ENCODE measurements at regions not wholly inside any gene's neighbourhood (a gene's known extent, or its start where the extent isn't known, plus 50 kb on each side); places are given as distances from the start of the nearest gene placed in this dataset.

DNA sequence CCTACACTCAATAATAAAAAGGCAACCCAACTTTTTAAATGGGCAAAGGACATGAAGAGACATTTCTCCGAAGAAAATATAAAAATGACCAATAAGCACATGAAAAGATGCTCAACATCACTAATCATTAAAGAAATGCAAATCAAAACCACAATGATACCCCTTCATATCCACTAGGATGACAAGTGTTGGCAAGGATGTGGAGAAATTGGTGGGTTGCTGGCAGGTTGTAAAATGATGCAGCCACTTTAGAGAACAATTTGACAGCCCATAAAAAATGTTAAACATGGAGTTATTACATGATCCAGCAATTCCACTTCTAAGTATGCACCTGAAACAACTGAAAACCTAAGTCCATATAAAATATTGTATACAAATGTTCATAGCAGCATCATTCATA lies 73.2 kb upstream of the LMO2 start:
- in situ Hi-C loops (cut with MboI) (no loop called here), intact Hi-C loops (cut with micrococcal nuclease; ENCODE audit: unreplicated experiment) (no loop called here)
- Histone ChIP-seq H3K79me2 (ENCODE audit: control insufficient read depth, insufficient read depth, low read length) (no peaks in the 10 kb centered on the region), H3K4me2 (ENCODE audit: control insufficient read depth, insufficient read depth) (no peak overlapping the region), H3K4me3 (no peak overlapping the region), H3K36me3 (ENCODE audit: control insufficient read depth in 2 of 2, insufficient read depth in 2 of 2, low read length in 1 of 2) (no peaks in the 10 kb centered on the region), H3K9me3 (replicated peaks; ENCODE audit: control insufficient read depth, insufficient read depth, low read length) (no peaks in the 10 kb centered on the region; the same call in 2 of the 3 replicates), H3K27me3 (replicated peaks in 1 of 2; ENCODE audit: control insufficient read depth in 2 of 2, insufficient read depth in 2 of 2, low read length in 1 of 2) (no peaks in the 10 kb centered on the region), H3K27ac (ENCODE audit: control insufficient read depth, insufficient read depth) (no peak overlapping the region), H2AFZ (ENCODE audit: control insufficient read depth, low read depth, low read length) (no peak overlapping the region), H3K4me1 (ENCODE audit: control insufficient read depth, insufficient read depth, low read length) (no peaks in the 10 kb centered on the region), H4K20me1 (ENCODE audit: control insufficient read depth, insufficient read depth) (no peaks in the 10 kb centered on the region), H3K9ac (ENCODE audit: control insufficient read depth, insufficient read depth, low read length) (no peak overlapping the region)
- DNase-seq (ENCODE audit: low read depth, low spot score) (no peak), ATAC-seq (no peak), FAIRE-seq (no peak)
- BruUV-seq (replicated peaks), result no TSS peak
- 94% methylated on average over 1 of the region's 1 CpG for WGBS (ENCODE audit: insufficient coverage, insufficient replicate concordance, low lambda C conversion rate, missing lambda C conversion rate)
- ChIA-PET SMC1A (ENCODE audit: uncharacterized antibody, unreplicated experiment) (no interaction called here), POLR2A (no interaction called here), RAD21 (ENCODE audit: unreplicated experiment) (no interaction called here), CTCF (interaction anchor here (0.8 kb wide), 1 partner anchor 107 kb away, joined by 4 read pairs; no protein-coding TSS in a partner anchor)
- TF ChIP-seq, protein P1, sequence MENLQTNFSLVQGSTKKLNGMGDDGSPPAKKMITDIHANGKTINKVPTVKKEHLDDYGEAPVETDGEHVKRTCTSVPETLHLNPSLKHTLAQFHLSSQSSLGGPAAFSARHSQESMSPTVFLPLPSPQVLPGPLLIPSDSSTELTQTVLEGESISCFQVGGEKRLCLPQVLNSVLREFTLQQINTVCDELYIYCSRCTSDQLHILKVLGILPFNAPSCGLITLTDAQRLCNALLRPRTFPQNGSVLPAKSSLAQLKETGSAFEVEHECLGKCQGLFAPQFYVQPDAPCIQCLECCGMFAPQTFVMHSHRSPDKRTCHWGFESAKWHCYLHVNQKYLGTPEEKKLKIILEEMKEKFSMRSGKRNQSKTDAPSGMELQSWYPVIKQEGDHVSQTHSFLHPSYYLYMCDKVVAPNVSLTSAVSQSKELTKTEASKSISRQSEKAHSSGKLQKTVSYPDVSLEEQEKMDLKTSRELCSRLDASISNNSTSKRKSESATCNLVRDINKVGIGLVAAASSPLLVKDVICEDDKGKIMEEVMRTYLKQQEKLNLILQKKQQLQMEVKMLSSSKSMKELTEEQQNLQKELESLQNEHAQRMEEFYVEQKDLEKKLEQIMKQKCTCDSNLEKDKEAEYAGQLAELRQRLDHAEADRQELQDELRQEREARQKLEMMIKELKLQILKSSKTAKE (IDR thresholded peaks at IDR 0.05; ENCODE audit: low read depth, poor library complexity, severe bottlenecking), result no peak
- TF ChIP-seq, protein P2, sequence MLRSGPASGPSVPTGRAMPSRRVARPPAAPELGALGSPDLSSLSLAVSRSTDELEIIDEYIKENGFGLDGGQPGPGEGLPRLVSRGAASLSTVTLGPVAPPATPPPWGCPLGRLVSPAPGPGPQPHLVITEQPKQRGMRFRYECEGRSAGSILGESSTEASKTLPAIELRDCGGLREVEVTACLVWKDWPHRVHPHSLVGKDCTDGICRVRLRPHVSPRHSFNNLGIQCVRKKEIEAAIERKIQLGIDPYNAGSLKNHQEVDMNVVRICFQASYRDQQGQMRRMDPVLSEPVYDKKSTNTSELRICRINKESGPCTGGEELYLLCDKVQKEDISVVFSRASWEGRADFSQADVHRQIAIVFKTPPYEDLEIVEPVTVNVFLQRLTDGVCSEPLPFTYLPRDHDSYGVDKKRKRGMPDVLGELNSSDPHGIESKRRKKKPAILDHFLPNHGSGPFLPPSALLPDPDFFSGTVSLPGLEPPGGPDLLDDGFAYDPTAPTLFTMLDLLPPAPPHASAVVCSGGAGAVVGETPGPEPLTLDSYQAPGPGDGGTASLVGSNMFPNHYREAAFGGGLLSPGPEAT (IDR thresholded peaks at IDR 0.05; ENCODE audit: low read depth), result no peak
- TF ChIP-seq MEF2A (IDR thresholded peaks at IDR 0.05; ENCODE audit: insufficient read depth, low read depth, low read length), result no peak
- TF ChIP-seq, protein P3, sequence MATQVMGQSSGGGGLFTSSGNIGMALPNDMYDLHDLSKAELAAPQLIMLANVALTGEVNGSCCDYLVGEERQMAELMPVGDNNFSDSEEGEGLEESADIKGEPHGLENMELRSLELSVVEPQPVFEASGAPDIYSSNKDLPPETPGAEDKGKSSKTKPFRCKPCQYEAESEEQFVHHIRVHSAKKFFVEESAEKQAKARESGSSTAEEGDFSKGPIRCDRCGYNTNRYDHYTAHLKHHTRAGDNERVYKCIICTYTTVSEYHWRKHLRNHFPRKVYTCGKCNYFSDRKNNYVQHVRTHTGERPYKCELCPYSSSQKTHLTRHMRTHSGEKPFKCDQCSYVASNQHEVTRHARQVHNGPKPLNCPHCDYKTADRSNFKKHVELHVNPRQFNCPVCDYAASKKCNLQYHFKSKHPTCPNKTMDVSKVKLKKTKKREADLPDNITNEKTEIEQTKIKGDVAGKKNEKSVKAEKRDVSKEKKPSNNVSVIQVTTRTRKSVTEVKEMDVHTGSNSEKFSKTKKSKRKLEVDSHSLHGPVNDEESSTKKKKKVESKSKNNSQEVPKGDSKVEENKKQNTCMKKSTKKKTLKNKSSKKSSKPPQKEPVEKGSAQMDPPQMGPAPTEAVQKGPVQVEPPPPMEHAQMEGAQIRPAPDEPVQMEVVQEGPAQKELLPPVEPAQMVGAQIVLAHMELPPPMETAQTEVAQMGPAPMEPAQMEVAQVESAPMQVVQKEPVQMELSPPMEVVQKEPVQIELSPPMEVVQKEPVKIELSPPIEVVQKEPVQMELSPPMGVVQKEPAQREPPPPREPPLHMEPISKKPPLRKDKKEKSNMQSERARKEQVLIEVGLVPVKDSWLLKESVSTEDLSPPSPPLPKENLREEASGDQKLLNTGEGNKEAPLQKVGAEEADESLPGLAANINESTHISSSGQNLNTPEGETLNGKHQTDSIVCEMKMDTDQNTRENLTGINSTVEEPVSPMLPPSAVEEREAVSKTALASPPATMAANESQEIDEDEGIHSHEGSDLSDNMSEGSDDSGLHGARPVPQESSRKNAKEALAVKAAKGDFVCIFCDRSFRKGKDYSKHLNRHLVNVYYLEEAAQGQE (IDR thresholded peaks at IDR 0.05; ENCODE audit: low read depth, low read length), result no peak
- TF ChIP-seq POLR2AphosphoS5 (IDR thresholded peaks at IDR 0.05; ENCODE audit: low read length), result no peak
- no peak for TF ChIP-seq ZZZ3 (IDR thresholded peaks at IDR 0.05; ENCODE audit: control insufficient read depth, insufficient read length, low read depth)
